ENCODE measurements at regions not wholly inside any gene's neighbourhood (a gene's known extent, or its start where the extent isn't known, plus 50 kb on each side); places are given as distances from the start of the nearest gene placed in this dataset.

- TF ChIP-seq NANOG (IDR thresholded peaks at IDR 0.05; ENCODE audit: borderline replicate concordance): no peak
- no peak for TF ChIP-seq CREB1 (CRISPR knock-in tag; IDR thresholded peaks at IDR 0.05; ENCODE audit: low read depth)
- TF ChIP-seq EZH2 (IDR thresholded peaks at IDR 0.05; ENCODE audit: low read depth, unreplicated experiment): no peak
- no peak for TF ChIP-seq POLR2AphosphoS5 (IDR thresholded peaks at IDR 0.05; ENCODE audit: low read depth)
- TF ChIP-seq STAT1 (IDR thresholded peaks at IDR 0.05; ENCODE audit: unreplicated experiment): no peak
- no peak for TF ChIP-seq ZNF462 (CRISPR knock-in tag; IDR thresholded peaks at IDR 0.05)
- TF ChIP-seq, protein P1, sequence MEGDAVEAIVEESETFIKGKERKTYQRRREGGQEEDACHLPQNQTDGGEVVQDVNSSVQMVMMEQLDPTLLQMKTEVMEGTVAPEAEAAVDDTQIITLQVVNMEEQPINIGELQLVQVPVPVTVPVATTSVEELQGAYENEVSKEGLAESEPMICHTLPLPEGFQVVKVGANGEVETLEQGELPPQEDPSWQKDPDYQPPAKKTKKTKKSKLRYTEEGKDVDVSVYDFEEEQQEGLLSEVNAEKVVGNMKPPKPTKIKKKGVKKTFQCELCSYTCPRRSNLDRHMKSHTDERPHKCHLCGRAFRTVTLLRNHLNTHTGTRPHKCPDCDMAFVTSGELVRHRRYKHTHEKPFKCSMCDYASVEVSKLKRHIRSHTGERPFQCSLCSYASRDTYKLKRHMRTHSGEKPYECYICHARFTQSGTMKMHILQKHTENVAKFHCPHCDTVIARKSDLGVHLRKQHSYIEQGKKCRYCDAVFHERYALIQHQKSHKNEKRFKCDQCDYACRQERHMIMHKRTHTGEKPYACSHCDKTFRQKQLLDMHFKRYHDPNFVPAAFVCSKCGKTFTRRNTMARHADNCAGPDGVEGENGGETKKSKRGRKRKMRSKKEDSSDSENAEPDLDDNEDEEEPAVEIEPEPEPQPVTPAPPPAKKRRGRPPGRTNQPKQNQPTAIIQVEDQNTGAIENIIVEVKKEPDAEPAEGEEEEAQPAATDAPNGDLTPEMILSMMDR (conservative IDR thresholded peaks at IDR 0.05; ENCODE audit: low read depth in 2 of 2): no peak
- TF ChIP-seq EZH2phosphoT487 (IDR thresholded peaks at IDR 0.05; ENCODE audit: unreplicated experiment): no peak
- TF ChIP-seq, protein P2, sequence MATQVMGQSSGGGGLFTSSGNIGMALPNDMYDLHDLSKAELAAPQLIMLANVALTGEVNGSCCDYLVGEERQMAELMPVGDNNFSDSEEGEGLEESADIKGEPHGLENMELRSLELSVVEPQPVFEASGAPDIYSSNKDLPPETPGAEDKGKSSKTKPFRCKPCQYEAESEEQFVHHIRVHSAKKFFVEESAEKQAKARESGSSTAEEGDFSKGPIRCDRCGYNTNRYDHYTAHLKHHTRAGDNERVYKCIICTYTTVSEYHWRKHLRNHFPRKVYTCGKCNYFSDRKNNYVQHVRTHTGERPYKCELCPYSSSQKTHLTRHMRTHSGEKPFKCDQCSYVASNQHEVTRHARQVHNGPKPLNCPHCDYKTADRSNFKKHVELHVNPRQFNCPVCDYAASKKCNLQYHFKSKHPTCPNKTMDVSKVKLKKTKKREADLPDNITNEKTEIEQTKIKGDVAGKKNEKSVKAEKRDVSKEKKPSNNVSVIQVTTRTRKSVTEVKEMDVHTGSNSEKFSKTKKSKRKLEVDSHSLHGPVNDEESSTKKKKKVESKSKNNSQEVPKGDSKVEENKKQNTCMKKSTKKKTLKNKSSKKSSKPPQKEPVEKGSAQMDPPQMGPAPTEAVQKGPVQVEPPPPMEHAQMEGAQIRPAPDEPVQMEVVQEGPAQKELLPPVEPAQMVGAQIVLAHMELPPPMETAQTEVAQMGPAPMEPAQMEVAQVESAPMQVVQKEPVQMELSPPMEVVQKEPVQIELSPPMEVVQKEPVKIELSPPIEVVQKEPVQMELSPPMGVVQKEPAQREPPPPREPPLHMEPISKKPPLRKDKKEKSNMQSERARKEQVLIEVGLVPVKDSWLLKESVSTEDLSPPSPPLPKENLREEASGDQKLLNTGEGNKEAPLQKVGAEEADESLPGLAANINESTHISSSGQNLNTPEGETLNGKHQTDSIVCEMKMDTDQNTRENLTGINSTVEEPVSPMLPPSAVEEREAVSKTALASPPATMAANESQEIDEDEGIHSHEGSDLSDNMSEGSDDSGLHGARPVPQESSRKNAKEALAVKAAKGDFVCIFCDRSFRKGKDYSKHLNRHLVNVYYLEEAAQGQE (IDR thresholded peaks at IDR 0.05; ENCODE audit: unreplicated experiment): no peak
- TF ChIP-seq ZNF331 (CRISPR knock-in tag; IDR thresholded peaks at IDR 0.05; ENCODE audit: low read depth): no peak
- TF ChIP-seq JUNB (IDR thresholded peaks at IDR 0.05; ENCODE audit: unreplicated experiment): no peak
- no peak for TF ChIP-seq ETS1 (IDR thresholded peaks at IDR 0.05)
- TF ChIP-seq ZNF114 (CRISPR knock-in tag; IDR thresholded peaks at IDR 0.05): no peak
- Histone ChIP-seq H3K79me2 (replicated peaks; ENCODE audit: insufficient read depth) (no peaks in the 10 kb centered on the region), H2AFZ (no peak overlapping the region), H4K20me1 (replicated peaks; ENCODE audit: insufficient read depth) (no peaks in the 10 kb centered on the region), H3F3A (replicated peaks; ENCODE audit: low read depth) (no peaks in the 10 kb centered on the region), H3K4me3 (no peak overlapping the region), H3K36me3 (ENCODE audit: insufficient read depth) (no peaks in the 10 kb centered on the region; the same call in 1 of the 2 replicates), H3K27ac (ENCODE audit: low read depth) (no peak overlapping the region), H3K9me2 (ENCODE audit: insufficient read depth) (no peaks in the 10 kb centered on the region), H3K27me3 (ENCODE audit: insufficient read depth) (no peaks in the 10 kb centered on the region), H3K4me2 (no peak overlapping the region), H3K4me1 (ENCODE audit: insufficient read depth) (no peaks in the 10 kb centered on the region)
- Mint-ChIP-seq H3K27me3 (ENCODE audit: insufficient read depth, low read depth, poor library complexity) (peaks cover 1% of the 10 kb centered on the region), H3K9me3 (peaks cover 28% of the 10 kb centered on the region), H3K4me3 (no peak overlapping the region), H3K4me1 (no peaks in the 10 kb centered on the region), H3K27ac (no peak overlapping the region), H3K36me3 (ENCODE audit: low read depth) (peaks cover 16% of the 10 kb centered on the region)
- ATAC-seq: no peak
- no peak for DNase-seq (ENCODE audit: low spot score)
These were observed 153.4 kb upstream of the PSMD7 start for GRCh38 chr16:74143171-74143570.
